Tibial artery (tissue), 4 donors: ENCODE measurements at regions not wholly inside any gene's neighbourhood (a gene's known extent, or its start where the extent isn't known, plus 50 kb on each side); places are given as distances from the start of the nearest gene placed in this dataset.
"Not testable (repeated sequence)": the region's sequence is repeated elsewhere in the genome, so short reads cannot be mapped to it uniquely, and the experiment has no call there.

Experiments used
- DNase-seq, 2 donors: peaks; one replicate each; pipeline ENCODE4 v3.0.0-alpha.2; 2019
- H3K27ac ChIP-seq, 2 donors: fragments of 200-600 bp; sonication (generic) in 1 of 2; 1 replicate in 1 of 2; 2 replicates in 1 of 2; pipeline ENCODE4 v1.5.1; 2018 to 2019; ENCODE audit warnings: mild to moderate bottlenecking in 1 of 2
- H3K27me3 ChIP-seq, 2 donors: fragments of 200-600 bp; sonication (generic) in 1 of 2; one replicate each; pipeline versions ENCODE4 v1.5.1 to v1.6.0; 2016 to 2019
- H3K36me3 ChIP-seq, 3 donors: fragments of 200-600 bp; sonication (generic) in 2 of 3; one replicate each; pipeline ENCODE4 v1.5.1; 2016 to 2019; ENCODE audit warnings: mild to moderate bottlenecking in 2 of 3
- H3K4me1 ChIP-seq, 4 donors: fragments of 200-600 bp; sonication (generic) in 2 of 4; 1 replicate in 3 of 4; 2 replicates in 1 of 4; pipeline ENCODE4 v1.5.1; 2016 to 2019
- H3K4me3 ChIP-seq, 2 donors: fragments of 200-600 bp; sonication (generic) in 1 of 2; 1 replicate in 1 of 2; 2 replicates in 1 of 2; pipeline ENCODE4 v1.5.1; 2018 to 2019; ENCODE audit warnings: mild to moderate bottlenecking in 2 of 2
- H3K9me3 ChIP-seq, 3 donors: fragments of 200-600 bp; sonication (generic) in 1 of 3; one replicate each; pipeline ENCODE4 v1.5.1; 2016 to 2019
- CTCF ChIP-seq, 2 experiments: fragments of 200-600 bp in 1 of 2; fragments of 450-650 bp in 1 of 2; IDR thresholded peaks; one replicate each; pipeline ENCODE4 v1.5.1; 2017 to 2019; ENCODE audit warnings: antibody characterized with exemption in 2 of 2, mild to moderate bottlenecking in 1 of 2, moderate library complexity in 1 of 2
- intact Hi-C: fragments of 100-400 bp; cut with DNase I; formaldehyde crosslinking; loops from one replicate; pipeline ENCODE4 v1.15.0; 2023; ENCODE audit warnings: low total_unique reads

DNA sequence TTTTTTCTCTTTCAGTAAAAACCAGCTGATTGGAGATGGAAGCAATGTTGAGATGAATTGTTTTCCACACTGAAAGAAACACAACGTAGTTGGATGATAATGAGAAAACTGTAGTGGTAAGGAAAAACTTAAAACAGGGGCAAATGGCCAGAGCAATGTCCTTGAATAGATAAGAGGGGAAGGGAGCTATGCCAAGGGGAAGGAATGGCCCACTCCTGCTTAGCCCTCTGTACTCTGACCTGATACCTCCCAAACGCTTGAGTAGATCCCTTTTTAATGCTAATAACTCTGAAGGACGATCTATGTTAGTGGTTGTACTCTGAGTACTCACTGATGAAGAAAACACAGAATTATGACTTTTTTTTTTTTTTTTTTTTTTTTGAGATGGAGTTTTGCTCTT, 114.7 kb upstream of the DAB2 start:
- intact Hi-C loops = no loop called here
- Histone ChIP-seq H3K36me3 (no peaks in the 10 kb centered on the region), H3K9me3 (no peaks in the 10 kb centered on the region), H3K27ac (no peak overlapping the region), H3K27me3 (no peaks in the 10 kb centered on the region), H3K4me1 (no peaks in the 10 kb centered on the region), H3K4me3 (no peak overlapping the region)
- no peak for TF ChIP-seq CTCF (IDR thresholded peaks at IDR 0.05)
- no peak for DNase-seq

GRCh38 chr5:39534690-39535089, 109.9 kb upstream of the DAB2 start:
- DNase-seq = no peak
- no peaks in the 10 kb centered on the region for H3K27me3 ChIP-seq
- H3K27ac ChIP-seq = no peak overlapping the region
- no peak for TF ChIP-seq CTCF (IDR thresholded peaks at IDR 0.05)
- no peaks in the 10 kb centered on the region for H3K36me3 ChIP-seq
- no peak overlapping the region for H3K4me3 ChIP-seq
- no peaks in the 10 kb centered on the region for H3K4me1 ChIP-seq
- intact Hi-C loops = no loop called here
- H3K9me3 ChIP-seq = no peaks in the 10 kb centered on the region

DNA sequence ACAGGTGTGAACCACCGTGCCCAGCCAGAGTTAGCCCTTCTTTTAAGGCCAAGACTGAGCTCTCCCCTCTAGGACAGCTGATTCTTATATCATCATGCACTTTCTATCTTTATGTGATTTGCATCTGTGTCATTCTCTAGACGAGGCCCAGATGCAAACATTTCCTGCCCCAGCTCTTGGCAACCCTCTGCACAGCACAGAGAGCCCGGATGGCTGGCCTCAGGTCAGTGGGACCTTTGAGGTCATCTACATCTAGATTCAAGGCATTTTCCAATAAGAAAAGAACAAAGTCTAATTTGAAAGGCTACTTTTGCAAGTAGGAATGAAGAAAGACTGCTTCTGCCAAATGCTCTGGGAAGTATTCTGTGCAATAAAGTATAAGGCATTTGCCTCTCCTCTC, 109.0 kb upstream of the DAB2 start:
- H3K36me3 ChIP-seq = no peaks in the 10 kb centered on the region
- no peak overlapping the region for H3K27ac ChIP-seq
- no peaks in the 10 kb centered on the region for H3K9me3 ChIP-seq
- no peak overlapping the region for H3K4me3 ChIP-seq
- TF ChIP-seq CTCF (IDR thresholded peaks at IDR 0.05) = no peak
- no peaks in the 10 kb centered on the region for H3K4me1 ChIP-seq
- no peak for DNase-seq
- intact Hi-C loops = no loop called here
- H3K27me3 ChIP-seq = no peaks in the 10 kb centered on the region

GRCh38 chr5:39532511-39532910, 107.7 kb upstream of the DAB2 start:
- no peak for DNase-seq
- TF ChIP-seq CTCF (IDR thresholded peaks at IDR 0.05) = no peak
- Histone ChIP-seq H3K9me3 (no peaks in the 10 kb centered on the region), H3K36me3 (no peaks in the 10 kb centered on the region), H3K27ac (no peak overlapping the region), H3K4me3 (no peak overlapping the region), H3K4me1 (no peaks in the 10 kb centered on the region), H3K27me3 (no peaks in the 10 kb centered on the region)
- intact Hi-C loops = no loop called here

DNA sequence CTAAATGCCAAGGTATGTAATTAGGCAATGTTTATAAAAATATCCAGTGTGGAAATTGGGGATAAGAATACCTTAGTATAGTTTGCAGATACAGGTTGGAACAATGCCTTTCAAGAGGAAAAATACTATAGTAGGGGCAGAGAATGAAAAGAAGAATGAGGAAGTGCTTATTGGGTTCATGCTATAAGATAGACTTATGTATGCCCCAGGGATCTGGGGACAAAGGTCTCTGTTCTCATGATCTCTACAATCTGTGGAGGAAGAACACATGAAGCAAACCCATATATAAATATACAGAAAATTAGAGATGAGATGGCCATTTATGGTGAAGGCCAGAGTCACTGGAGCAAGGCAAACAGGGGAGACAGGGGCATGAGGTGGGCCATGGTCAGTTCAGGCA, 106.5 kb upstream of the DAB2 start:
- no peak for TF ChIP-seq CTCF (IDR thresholded peaks at IDR 0.05)
- no peaks in the 10 kb centered on the region for H3K9me3 ChIP-seq
- DNase-seq = no peak
- no peak overlapping the region for H3K27ac ChIP-seq
- intact Hi-C loops = no loop called here
- no peaks in the 10 kb centered on the region for H3K36me3 ChIP-seq
- H3K4me1 ChIP-seq = no peaks in the 10 kb centered on the region
- H3K4me3 ChIP-seq = no peak overlapping the region
- H3K27me3 ChIP-seq = no peaks in the 10 kb centered on the region

DNA sequence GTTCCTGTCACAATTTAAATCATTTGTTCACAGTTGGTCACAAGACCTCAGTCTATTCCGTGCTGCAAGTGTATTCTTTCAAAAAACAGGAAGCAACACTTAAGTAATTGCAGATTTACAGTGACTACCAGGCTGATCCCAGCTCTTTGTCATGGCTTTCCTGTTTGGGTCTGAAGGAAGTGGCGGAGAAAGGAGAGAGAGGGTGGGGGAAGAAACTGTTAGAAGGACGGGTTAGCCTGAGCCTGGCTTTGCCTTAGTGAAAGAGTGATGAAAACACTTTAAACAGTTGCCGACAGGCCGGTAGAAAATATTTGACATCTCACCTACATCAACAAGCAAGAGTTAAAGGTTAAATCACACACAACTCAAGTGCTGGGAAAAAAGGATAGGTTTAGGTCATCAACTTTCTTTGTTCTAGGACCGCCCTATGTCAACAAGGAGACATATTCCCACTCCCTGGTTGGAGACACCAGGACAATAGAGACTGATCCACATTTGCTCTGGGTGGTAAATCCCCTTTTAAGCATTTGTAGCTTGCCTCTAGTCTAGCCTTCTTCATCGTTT, 102.2 kb upstream of the DAB2 start:
- DNase-seq = peak in 1 of 2 donors; percentile 32
- no peak overlapping the region for H3K4me3 ChIP-seq
- TF ChIP-seq CTCF (IDR thresholded peaks at IDR 0.05) = no peak
- H3K27me3 ChIP-seq = no peaks in the 10 kb centered on the region
- no peaks in the 10 kb centered on the region for H3K9me3 ChIP-seq
- H3K27ac ChIP-seq = no peak overlapping the region
- H3K4me1 ChIP-seq = peaks cover 0 to 6% (median 0%) of the 10 kb centered on the region in 4 donors
- H3K36me3 ChIP-seq = no peaks in the 10 kb centered on the region
- intact Hi-C loops = no loop called here

GRCh38 chr5:39525781-39526180, 101.0 kb upstream of the DAB2 start:
- intact Hi-C loops, H3K27ac ChIP-seq: not testable (repeated sequence)

More at GRCh38 chr5:39525781-39526180, 101.0 kb upstream of the DAB2 start:
- H3K4me1 ChIP-seq, H3K27me3 ChIP-seq, H3K36me3 ChIP-seq, H3K4me3 ChIP-seq, H3K9me3 ChIP-seq: not testable (repeated sequence)
- peak; percentile 61 to 74 for DNase-seq
